ENCODE measurements at regions not wholly inside any gene's neighbourhood (a gene's known extent, or its start where the extent isn't known, plus 50 kb on each side); places are given as distances from the start of the nearest gene placed in this dataset.

DNA sequence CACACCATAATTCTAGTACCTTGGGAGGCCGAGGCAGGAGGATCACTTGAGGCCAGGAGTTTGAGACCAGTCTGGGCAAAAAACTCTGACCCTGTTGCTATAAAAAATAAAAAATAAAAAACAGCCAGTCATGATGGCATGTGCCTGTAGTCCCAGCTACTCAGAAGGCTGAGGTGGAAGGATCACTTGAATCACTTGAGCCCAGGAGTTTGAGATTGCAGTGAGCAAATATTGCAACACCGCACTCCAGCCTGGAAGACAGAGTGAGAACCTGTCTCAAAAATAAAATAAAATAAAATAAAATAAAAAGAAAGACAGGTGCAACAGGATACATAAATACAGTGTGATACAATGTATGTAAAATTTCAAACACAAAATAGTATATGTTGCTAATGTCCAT, 154.5 kb downstream of the OTOR start:
- Mint-ChIP-seq H3K27me3 (no peaks in the 10 kb centered on the region), H3K27ac (no peak overlapping the region), H3K36me3 (no peaks in the 10 kb centered on the region), H3K4me3 (no peak overlapping the region), H3K9me3 (peaks cover 5% of the 10 kb centered on the region), H3K4me1 (no peaks in the 10 kb centered on the region)
- DNase-seq (ENCODE audit: low spot score in 2 of 2) (no peak), ATAC-seq (ENCODE audit: low read depth) (no peak)

DNA sequence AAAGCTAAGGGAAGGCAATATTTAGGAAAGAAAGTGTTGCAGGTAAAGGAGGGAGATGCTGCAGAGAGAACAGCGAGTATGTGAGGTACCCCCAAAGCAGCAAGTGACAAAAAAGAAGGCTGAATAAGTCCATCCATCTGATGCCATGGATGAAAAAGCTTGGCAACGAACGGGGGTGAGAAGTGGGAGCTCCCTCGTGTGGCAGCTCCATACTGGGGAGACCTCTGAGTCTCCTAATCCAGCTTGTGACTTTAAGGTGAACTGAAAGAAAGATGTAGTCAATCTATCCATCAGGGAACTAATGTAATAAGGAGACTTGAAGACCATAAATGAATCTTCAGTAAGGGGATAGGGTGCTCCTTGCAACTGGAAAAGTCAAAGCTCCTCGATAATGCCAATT, 156.6 kb downstream of the OTOR start:
- Mint-ChIP-seq H3K27ac (no peak overlapping the region), H3K36me3 (no peaks in the 10 kb centered on the region), H3K27me3 (no peaks in the 10 kb centered on the region), H3K4me3 (no peak overlapping the region), H3K9me3 (peaks cover 8% of the 10 kb centered on the region), H3K4me1 (no peaks in the 10 kb centered on the region)
- DNase-seq (ENCODE audit: low spot score in 2 of 2) (no peak), ATAC-seq (ENCODE audit: low read depth) (no peak)

DNA sequence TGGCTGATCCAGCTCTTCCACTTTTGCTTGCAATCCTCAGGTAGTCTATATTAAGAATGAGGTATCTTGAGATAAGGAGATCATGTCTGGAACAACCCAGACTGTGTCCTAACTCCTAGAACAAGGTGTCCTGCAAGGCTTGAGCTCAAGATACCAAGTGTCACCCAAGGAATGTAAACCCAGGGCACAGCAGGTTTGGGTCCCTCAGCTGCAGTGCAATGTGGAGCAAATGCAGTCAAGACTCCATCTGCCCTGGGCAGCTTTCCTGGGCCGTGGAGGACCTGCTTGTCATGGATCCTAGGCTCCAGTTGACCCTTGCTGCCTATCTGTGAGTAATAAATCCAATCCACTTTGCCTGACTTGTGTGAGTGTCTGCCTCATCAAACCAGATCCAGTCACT, 166.1 kb downstream of the OTOR start:
- ATAC-seq (ENCODE audit: low read depth) (no peak), DNase-seq (ENCODE audit: low spot score in 2 of 2) (no peak)
- H3K9me3 Mint-ChIP-seq = peaks cover 6% of the 10 kb centered on the region
- no peak overlapping the region for H3K4me3 Mint-ChIP-seq
- no peaks in the 10 kb centered on the region for H3K36me3 Mint-ChIP-seq
- H3K27me3 Mint-ChIP-seq = no peaks in the 10 kb centered on the region
- H3K4me1 Mint-ChIP-seq = no peaks in the 10 kb centered on the region
- H3K27ac Mint-ChIP-seq = no peak overlapping the region

DNA sequence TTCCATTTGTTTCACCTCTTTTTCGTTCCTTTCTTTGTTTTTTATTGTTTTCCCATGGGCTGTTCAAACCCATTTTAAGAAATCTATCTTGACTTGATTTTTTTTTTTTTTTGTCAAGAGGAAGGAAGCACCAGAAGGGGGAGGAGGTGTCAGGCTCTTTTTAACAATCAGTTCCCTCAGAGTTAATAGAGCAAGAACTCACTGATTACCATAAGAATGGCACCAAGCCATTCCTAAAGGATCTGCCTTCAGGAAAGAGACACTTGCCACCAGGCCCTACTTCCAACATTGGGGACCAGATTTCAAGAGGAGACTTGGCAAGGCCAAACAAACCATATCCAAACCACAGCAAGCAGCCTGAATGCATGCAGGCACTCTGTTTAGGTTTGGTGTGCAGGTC, 168.0 kb downstream of the OTOR start:
- DNase-seq (ENCODE audit: low spot score in 2 of 2) = no peak
- no peak for ATAC-seq (ENCODE audit: low read depth)
- Mint-ChIP-seq H3K36me3 (no peaks in the 10 kb centered on the region), H3K9me3 (peaks cover 2% of the 10 kb centered on the region), H3K27ac (no peak overlapping the region), H3K4me1 (no peaks in the 10 kb centered on the region), H3K4me3 (no peak overlapping the region), H3K27me3 (no peaks in the 10 kb centered on the region)

DNA sequence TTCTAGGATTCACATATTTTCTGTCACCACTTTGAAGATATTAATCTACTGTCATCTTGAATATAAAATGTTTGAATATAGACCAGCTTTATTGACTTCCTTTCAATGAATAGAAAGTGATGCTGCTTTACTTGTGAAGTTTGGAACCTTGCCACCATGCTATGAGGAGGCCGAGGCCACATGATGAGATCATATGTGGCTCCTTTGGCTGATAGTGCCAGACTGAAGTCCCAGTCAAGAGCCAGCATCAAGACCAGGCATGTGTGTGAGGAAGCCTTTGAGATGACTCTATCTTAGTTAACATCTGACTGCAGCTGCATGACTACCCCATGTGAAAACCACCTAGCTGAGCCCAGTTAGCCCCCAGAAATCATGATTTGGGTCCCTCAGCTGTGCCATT, 169.5 kb downstream of the OTOR start:
- no peaks in the 10 kb centered on the region for H3K27me3 Mint-ChIP-seq
- no peak for DNase-seq (ENCODE audit: low spot score in 2 of 2)
- no peaks in the 10 kb centered on the region for H3K4me1 Mint-ChIP-seq
- no peak for ATAC-seq (ENCODE audit: low read depth)
- no peaks in the 10 kb centered on the region for H3K36me3 Mint-ChIP-seq
- H3K9me3 Mint-ChIP-seq = no peaks in the 10 kb centered on the region
- H3K27ac Mint-ChIP-seq = no peak overlapping the region
- H3K4me3 Mint-ChIP-seq = no peak overlapping the region

DNA sequence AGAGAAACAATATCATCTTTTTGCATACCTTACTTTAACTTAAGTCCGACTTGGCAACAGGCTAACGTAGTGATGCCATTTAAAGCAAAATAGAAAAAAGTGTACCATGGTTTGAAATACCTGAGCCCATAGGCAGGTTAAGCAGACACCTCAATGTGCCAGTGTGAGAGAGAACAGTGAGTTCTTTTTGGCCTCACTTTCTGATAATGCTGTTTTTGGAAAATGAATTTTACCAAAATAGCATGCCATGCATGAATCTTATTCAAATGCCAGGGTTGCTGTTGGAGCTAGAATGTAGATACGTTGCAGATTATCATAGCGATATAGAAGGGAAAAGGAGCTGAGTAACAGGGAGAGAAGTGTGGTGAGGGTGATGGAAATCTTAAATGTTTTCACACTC, 170.2 kb downstream of the OTOR start:
- Mint-ChIP-seq H3K27me3 (no peaks in the 10 kb centered on the region), H3K27ac (no peak overlapping the region), H3K4me3 (no peak overlapping the region), H3K9me3 (no peaks in the 10 kb centered on the region), H3K4me1 (no peaks in the 10 kb centered on the region), H3K36me3 (no peaks in the 10 kb centered on the region)
- DNase-seq (ENCODE audit: low spot score in 2 of 2) = no peak
- ATAC-seq (ENCODE audit: low read depth) = no peak

DNA sequence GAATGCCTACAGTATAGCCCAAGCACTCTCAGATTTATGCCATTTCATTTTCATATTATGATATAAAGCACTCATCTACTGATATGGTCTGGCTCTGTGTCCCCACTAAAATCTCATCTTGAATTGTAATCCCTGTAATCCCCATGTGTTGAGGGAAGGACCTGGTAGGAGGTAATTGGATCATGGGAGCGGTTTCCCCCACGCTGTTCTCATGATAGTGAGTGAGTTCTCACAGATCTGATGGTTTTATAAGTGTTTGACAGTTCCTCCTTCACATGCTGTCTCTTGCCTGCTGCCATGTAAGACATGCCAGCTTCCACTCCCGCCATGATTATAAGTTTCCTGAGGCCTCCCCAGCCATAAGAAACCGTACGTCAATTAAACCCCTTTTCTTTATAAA, 171.7 kb downstream of the OTOR start:
- H3K4me3 Mint-ChIP-seq = no peak overlapping the region
- no peak for DNase-seq (ENCODE audit: low spot score in 2 of 2)
- H3K9me3 Mint-ChIP-seq = peaks cover under 1% of the 10 kb centered on the region

DNA sequence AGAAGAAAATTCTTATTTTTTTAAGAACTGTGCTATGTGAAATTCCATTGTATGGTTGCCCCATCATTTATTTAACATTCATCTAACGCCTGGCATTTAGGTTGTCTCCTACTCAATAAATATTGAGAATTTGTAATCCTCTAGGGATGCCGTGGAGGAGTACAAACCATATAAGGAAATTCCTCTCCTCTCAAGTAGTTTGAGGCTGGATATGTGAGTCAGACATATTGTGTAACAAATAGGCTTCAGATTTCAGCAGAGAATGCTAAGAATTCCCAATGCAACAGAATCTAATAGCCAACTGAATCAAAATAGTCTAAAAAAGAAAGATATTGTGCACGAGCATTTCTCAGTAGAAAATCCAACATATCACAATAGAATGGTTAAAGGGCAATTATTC, 174.7 kb downstream of the OTOR start:
- Mint-ChIP-seq H3K27ac (no peak overlapping the region), H3K9me3 (peaks cover 2% of the 10 kb centered on the region), H3K36me3 (no peaks in the 10 kb centered on the region), H3K27me3 (no peaks in the 10 kb centered on the region), H3K4me3 (no peak overlapping the region), H3K4me1 (no peaks in the 10 kb centered on the region)
- DNase-seq (ENCODE audit: low spot score in 2 of 2) = no peak
- no peak for ATAC-seq (ENCODE audit: low read depth)

More for the DNA sequence above, 171.7 kb downstream of the OTOR start:
- Mint-ChIP-seq H3K36me3 (no peaks in the 10 kb centered on the region), H3K4me1 (no peaks in the 10 kb centered on the region), H3K27me3 (no peaks in the 10 kb centered on the region), H3K27ac (no peak overlapping the region)
- no peak for ATAC-seq (ENCODE audit: low read depth)

DNA sequence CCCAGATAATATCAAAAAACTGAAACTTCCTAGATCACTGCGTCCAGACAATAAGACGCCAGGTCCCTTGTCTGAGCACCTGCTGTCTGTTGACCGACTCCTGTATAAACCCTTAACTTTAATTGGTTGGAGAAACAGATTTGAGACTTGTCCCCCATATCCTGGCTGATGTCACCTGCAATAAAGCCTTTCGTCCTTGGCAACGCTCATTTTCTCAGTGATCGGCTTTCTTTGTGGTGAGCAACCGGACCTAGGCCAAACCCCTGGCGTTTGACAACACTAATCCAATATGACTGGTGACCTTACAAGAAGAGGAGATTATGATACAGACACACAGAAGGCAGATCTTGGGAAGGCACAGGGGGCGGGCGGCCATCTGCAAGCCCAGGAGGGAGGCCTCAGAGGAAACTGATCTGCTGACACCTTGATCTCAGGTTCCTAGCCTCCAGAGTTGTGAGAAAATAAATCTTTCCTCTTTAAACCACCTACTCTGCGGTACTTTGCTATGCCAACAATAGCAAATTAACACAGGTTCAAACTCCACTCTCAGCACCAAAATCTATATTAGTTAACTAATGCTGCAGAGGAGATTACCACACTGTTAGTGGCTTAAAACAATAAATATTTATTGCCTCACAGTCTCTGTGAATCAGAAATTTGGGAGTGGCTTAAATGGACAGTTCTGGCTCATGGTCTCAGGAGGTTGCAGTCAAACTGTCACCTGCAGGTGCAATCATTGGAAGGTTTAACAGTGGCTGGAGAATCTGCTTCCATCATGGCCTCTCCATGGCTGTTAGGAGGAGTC, 178.7 kb downstream of the OTOR start:
- peaks cover 2% of the 10 kb centered on the region for H3K9me3 Mint-ChIP-seq
- H3K4me1 Mint-ChIP-seq = no peaks in the 10 kb centered on the region
- DNase-seq (ENCODE audit: low spot score in 2 of 2) (no peak), ATAC-seq (ENCODE audit: low read depth) (no peak)
- no peak overlapping the region for H3K27ac Mint-ChIP-seq
- no peaks in the 10 kb centered on the region for H3K36me3 Mint-ChIP-seq
- no peak overlapping the region for H3K4me3 Mint-ChIP-seq
- H3K27me3 Mint-ChIP-seq = no peaks in the 10 kb centered on the region

DNA sequence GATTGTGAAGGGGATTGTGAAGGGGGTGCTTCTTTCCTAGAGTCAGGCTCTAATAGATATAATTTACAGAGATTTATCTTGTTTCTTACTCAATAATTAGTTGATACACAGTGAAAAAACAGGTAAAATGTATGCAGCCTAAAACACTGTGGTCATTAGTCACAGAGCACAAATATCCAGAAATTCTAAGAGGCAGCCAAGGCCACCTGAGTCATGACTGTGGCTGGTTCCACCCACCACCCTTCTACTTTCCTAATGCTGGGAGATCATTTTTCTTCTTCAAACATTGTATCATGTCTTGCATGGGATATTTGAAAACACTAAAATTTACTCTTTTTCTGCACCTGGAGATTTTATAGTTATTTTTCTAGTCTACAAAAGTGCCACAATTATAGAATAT, 181.6 kb downstream of the OTOR start:
- ATAC-seq (ENCODE audit: low read depth) (no peak), DNase-seq (ENCODE audit: low spot score in 2 of 2) (no peak)
- no peak overlapping the region for H3K4me3 Mint-ChIP-seq
- H3K36me3 Mint-ChIP-seq = no peaks in the 10 kb centered on the region
- H3K27me3 Mint-ChIP-seq = no peaks in the 10 kb centered on the region
- H3K4me1 Mint-ChIP-seq = no peaks in the 10 kb centered on the region
- peaks cover 2% of the 10 kb centered on the region for H3K9me3 Mint-ChIP-seq
- H3K27ac Mint-ChIP-seq = no peak overlapping the region

DNA sequence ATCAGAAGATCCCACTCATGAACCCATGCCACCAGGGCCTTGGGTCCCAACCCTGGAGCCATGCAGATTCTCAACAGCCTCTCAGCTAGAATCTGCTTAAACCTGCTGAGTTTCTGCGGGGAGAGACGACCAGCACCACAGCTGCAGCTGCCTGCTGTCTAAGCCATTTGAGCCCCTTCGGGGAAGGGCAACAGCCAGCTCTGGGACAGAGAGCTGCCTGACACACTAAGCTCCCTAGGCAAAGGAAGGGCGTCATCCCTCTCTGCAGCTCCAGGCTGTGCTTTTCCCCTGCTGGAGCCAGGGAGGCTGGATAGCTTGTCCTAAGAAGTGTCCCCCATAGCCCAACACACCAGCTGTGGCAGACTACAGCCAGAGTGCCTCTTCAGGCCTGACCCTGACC, 182.5 kb downstream of the OTOR start:
- H3K9me3 Mint-ChIP-seq = no peaks in the 10 kb centered on the region

DNA sequence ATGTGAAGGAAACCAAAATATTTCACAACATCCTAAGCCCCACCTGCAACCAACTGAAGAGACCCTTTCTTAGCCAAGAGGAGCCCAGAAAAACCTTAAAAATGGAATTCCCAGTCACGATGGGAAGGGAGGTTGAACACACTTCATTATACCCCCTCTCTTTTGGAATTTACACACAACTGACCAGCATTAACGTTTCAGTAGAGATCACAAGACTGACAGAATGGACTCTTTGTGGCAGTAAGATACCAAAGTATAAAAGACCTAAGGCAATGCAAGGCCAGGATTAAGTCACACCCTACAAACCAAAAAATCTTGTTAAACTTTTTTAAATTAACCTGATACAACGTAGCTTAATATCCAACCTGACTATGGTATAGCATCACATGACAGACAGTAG, 190.9 kb downstream of the OTOR start:
- H3K27me3 Mint-ChIP-seq = no peaks in the 10 kb centered on the region
- H3K36me3 Mint-ChIP-seq = no peaks in the 10 kb centered on the region
- no peak overlapping the region for H3K27ac Mint-ChIP-seq
- ATAC-seq (ENCODE audit: low read depth) = no peak
- no peak overlapping the region for H3K4me3 Mint-ChIP-seq
- H3K4me1 Mint-ChIP-seq = no peaks in the 10 kb centered on the region
- no peak for DNase-seq (ENCODE audit: low spot score in 2 of 2)
- H3K9me3 Mint-ChIP-seq = no peaks in the 10 kb centered on the region

More for the DNA sequence above, 182.5 kb downstream of the OTOR start:
- Mint-ChIP-seq H3K27ac (no peak overlapping the region), H3K4me3 (no peak overlapping the region), H3K27me3 (no peaks in the 10 kb centered on the region), H3K4me1 (no peaks in the 10 kb centered on the region), H3K36me3 (no peaks in the 10 kb centered on the region)
- ATAC-seq (ENCODE audit: low read depth) = no peak
- no peak for DNase-seq (ENCODE audit: low spot score in 2 of 2)

DNA sequence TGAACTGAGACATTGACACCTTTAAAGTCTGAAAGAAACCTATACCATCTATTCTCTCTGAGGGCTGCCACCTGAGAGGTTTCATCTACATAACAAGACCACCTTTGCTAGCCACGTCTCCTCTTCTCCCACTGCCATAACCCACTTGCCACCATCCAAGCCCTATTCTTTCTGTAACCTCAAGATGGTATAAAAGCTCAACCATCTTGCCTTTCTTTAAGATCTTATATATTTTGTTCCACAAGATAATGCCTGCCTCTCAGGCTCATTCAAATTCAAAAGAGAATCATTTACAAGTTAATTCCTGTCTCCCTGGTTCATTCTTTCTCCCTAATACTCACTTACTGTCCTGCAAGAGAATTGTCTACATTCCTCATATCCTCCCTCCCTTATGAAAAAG, 192.5 kb downstream of the OTOR start:
- no peaks in the 10 kb centered on the region for H3K9me3 Mint-ChIP-seq
- DNase-seq (ENCODE audit: low spot score in 2 of 2) (no peak), ATAC-seq (ENCODE audit: low read depth) (no peak)
- H3K4me3 Mint-ChIP-seq = no peak overlapping the region
- H3K36me3 Mint-ChIP-seq = no peaks in the 10 kb centered on the region
- H3K27me3 Mint-ChIP-seq = no peaks in the 10 kb centered on the region
- H3K4me1 Mint-ChIP-seq = no peaks in the 10 kb centered on the region
- H3K27ac Mint-ChIP-seq = no peak overlapping the region

DNA sequence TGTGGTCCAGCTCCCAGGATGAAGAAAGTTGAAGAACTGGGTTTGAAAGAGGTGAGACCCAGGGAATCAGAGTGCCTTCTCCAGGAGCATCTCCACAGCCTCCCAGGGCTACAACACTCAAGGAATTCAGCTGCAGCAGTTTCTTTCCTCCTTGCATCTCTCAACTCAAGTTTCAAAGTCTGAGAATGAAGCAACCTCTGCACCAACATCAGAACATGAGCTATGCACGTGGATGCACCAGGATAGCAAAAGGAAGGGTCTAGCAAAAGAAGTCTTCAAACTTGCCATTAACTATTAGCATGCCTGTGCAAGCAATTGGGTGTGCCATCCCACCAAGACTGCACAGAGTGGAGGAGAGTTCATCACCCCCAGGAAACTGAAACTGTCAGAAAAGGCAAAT, 193.9 kb downstream of the OTOR start:
- ATAC-seq (ENCODE audit: low read depth) = no peak
- no peak for DNase-seq (ENCODE audit: low spot score in 2 of 2)
- Mint-ChIP-seq H3K4me3 (no peak overlapping the region), H3K27ac (no peak overlapping the region), H3K36me3 (no peaks in the 10 kb centered on the region), H3K9me3 (peaks cover 2% of the 10 kb centered on the region), H3K27me3 (no peaks in the 10 kb centered on the region), H3K4me1 (no peaks in the 10 kb centered on the region)

DNA sequence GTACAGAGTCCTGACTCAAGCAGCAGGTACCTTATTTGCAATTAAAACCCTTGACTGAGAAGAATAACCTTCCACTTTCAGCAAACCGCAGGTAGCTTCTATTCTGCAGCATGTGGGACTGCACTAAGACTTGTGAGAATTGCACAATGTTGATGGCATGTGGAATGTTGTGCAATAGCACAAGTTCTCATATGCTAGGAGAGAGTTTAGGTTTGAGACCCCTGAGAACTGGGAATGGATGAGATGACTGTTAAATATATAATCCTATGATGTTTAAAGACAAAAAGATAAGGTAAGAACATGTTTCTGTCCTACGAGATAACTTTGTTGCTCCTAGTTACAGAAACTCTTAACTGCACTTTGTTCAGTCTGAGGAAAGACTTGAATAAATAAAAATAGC, 194.6 kb downstream of the OTOR start:
- Mint-ChIP-seq H3K27ac (no peak overlapping the region), H3K4me1 (no peaks in the 10 kb centered on the region), H3K27me3 (no peaks in the 10 kb centered on the region), H3K4me3 (no peak overlapping the region), H3K9me3 (peaks cover 2% of the 10 kb centered on the region), H3K36me3 (no peaks in the 10 kb centered on the region)
- DNase-seq (ENCODE audit: low spot score in 2 of 2) (no peak), ATAC-seq (ENCODE audit: low read depth) (no peak)
